Vagina (tissue), 2 donors: ENCODE measurements at regions not wholly inside any gene's neighbourhood (a gene's known extent, or its start where the extent isn't known, plus 50 kb on each side); places are given as distances from the start of the nearest gene placed in this dataset.

Experiments
- POLR2A ChIP-seq, 2 donors: fragments of 450-650 bp; IDR thresholded peaks; one replicate each; pipeline ENCODE4 v1.6.1; 2017; ENCODE audit warnings: antibody characterized with exemption in 2 of 2, mild to moderate bottlenecking in 2 of 2, moderate library complexity in 2 of 2
- POLR2AphosphoS5 ChIP-seq, 2 donors: sonication (generic); formaldehyde crosslinking; IDR thresholded peaks; one replicate each; pipeline ENCODE4 v1.9.0; 2017; ENCODE audit warnings: antibody characterized with exemption in 2 of 2, mild to moderate bottlenecking in 2 of 2, low read depth in 1 of 2; ENCODE audit not compliant: insufficient read depth in 1 of 2
- TF ChIP-seq, protein P1 (sequence below), 3 experiments: fragments of 450-650 bp in 2 of 3; fragments of 200-600 bp in 1 of 3; sonication (generic) in 1 of 3; IDR thresholded peaks; one replicate each; pipeline ENCODE4 v1.5.1; 2017 to 2019; ENCODE audit warnings: antibody characterized with exemption in 3 of 3, mild to moderate bottlenecking in 2 of 3, moderate library complexity in 2 of 3

DNA sequence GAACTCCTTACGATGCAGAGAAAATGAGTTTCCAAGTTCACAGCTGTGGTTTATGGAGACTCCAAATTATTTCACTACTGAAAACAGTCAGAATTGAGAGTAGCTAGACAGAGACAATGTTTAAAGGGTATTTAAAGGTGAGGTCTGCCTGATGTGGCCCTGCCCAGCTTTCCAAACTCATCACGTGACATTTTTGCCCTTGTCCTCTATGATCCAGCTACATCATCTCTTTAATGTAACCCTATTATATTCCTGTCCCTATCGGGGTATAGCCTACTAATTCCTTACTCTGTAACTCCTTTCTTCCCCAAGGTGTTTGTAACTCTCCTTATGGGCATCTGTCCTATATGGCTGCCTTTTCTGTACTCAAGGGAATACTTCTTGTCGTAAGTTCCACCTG is 297.2 kb downstream of the GRXCR1 start:
- TF ChIP-seq, protein P1, sequence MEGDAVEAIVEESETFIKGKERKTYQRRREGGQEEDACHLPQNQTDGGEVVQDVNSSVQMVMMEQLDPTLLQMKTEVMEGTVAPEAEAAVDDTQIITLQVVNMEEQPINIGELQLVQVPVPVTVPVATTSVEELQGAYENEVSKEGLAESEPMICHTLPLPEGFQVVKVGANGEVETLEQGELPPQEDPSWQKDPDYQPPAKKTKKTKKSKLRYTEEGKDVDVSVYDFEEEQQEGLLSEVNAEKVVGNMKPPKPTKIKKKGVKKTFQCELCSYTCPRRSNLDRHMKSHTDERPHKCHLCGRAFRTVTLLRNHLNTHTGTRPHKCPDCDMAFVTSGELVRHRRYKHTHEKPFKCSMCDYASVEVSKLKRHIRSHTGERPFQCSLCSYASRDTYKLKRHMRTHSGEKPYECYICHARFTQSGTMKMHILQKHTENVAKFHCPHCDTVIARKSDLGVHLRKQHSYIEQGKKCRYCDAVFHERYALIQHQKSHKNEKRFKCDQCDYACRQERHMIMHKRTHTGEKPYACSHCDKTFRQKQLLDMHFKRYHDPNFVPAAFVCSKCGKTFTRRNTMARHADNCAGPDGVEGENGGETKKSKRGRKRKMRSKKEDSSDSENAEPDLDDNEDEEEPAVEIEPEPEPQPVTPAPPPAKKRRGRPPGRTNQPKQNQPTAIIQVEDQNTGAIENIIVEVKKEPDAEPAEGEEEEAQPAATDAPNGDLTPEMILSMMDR (IDR thresholded peaks at IDR 0.05): no peak
- TF ChIP-seq POLR2A (IDR thresholded peaks at IDR 0.05) (no peak), POLR2AphosphoS5 (IDR thresholded peaks at IDR 0.05; ENCODE audit: insufficient read depth in 1 of 2, low read depth in 1 of 2) (no peak)
